PC-3 (cell line): ENCODE measurements at regions not wholly inside any gene's neighbourhood (a gene's known extent, or its start where the extent isn't known, plus 50 kb on each side); places are given as distances from the start of the nearest gene placed in this dataset.

Experiments used
- ATAC-seq: fragments of 200-7000 bp; cut with Tn5 transposase; 2 replicates; pipeline ENCODE4 v1.9.1; 2020; ENCODE audit warnings: mild to moderate bottlenecking, moderate library complexity
- BruUV-seq: library from RNA; stranded (reverse); fragments of 400-500 nt; replicated peaks from 2 replicates; lab custom pipeline; 2021; lab: Mats Ljungman, UMichigan
- CTCF ChIA-PET: fragments of 300-600 bp; sonication (Branson Sonifier 250); formaldehyde crosslinking; loops from one replicate; lab custom pipeline; 2022; ENCODE audit warnings: antibody characterized with exemption; lab: Charles Lee
- POLR2A ChIA-PET: fragments of 300-600 bp; sonication (Branson Sonifier 250); formaldehyde crosslinking; loops from one replicate; lab custom pipeline; 2022; ENCODE audit warnings: antibody characterized with exemption; ENCODE audit not compliant: unreplicated experiment; lab: Charles Lee
- DNase-seq: peaks from one replicate; pipeline ENCODE4 v3.0.0-alpha.2; 2015
- H2AFZ ChIP-seq: fragments of 300-600 bp; sonication (generic); 2 replicates; pipeline ENCODE4 v1.6.0; 2016; ENCODE audit warnings: antibody characterized with exemption, low read length
- H3F3A ChIP-seq: fragments of 300-600 bp; sonication (generic); one replicate; pipeline ENCODE4 v1.6.0; 2017; ENCODE audit warnings: antibody characterized with exemption, low read length, control low read depth, mild to moderate bottlenecking; ENCODE audit not compliant: unreplicated experiment
- H3K27ac ChIP-seq: fragments of 300-600 bp; sonication (generic); 2 replicates; pipeline ENCODE4 v1.5.1; 2016; ENCODE audit warnings: mild to moderate bottlenecking, low read length
- H3K27me3 ChIP-seq: fragments of 300-600 bp; sonication (generic); 2 replicates; pipeline ENCODE4 v1.6.1; 2016; ENCODE audit warnings: low read length, mixed read lengths
- H3K36me3 ChIP-seq: fragments of 300-600 bp; sonication (generic); 2 replicates; pipeline ENCODE4 v1.6.1; 2016; ENCODE audit warnings: low read depth, mixed run types, low read length, mixed read lengths
- H3K4me1 ChIP-seq: fragments of 300-600 bp; sonication (generic); 2 replicates; pipeline ENCODE4 v1.5.1; 2016; ENCODE audit warnings: low read length; ENCODE audit not compliant: insufficient read depth
- H3K4me2 ChIP-seq: fragments of 300-600 bp; sonication (generic); 2 replicates; pipeline ENCODE4 v1.6.0; 2016; ENCODE audit warnings: low read length
- H3K4me3 ChIP-seq: fragments of 300-600 bp; sonication (generic); 2 replicates; pipeline ENCODE4 v1.5.1; 2016; ENCODE audit warnings: mild to moderate bottlenecking, low read length, mixed read lengths
- H3K79me2 ChIP-seq: fragments of 300-600 bp; sonication (generic); 2 replicates; pipeline ENCODE4 v1.6.1; 2017; ENCODE audit warnings: low read length, mixed read lengths
- H3K9ac ChIP-seq: fragments of 300-600 bp; sonication (generic); 2 replicates; pipeline ENCODE4 v1.6.0; 2016; ENCODE audit warnings: mild to moderate bottlenecking, low read length
- H3K9me2 ChIP-seq: fragments of 300-600 bp; sonication (generic); replicated peaks from 2 replicates; pipeline ENCODE4 v1.6.1; 2016; ENCODE audit warnings: mixed run types, low read length, mixed read lengths
- H3K9me3 ChIP-seq: fragments of 300-600 bp; sonication (generic); 2 replicates; pipeline ENCODE4 v1.6.1; 2016; ENCODE audit warnings: low read length, mixed read lengths
- H4K20me1 ChIP-seq: fragments of 300-600 bp; sonication (generic); 2 replicates; pipeline ENCODE4 v1.6.1; 2016; ENCODE audit warnings: low read length, mixed read lengths
- EZH2 ChIP-seq: fragments of 300-600 bp; sonication (generic); IDR thresholded peaks from one replicate; pipeline ENCODE4 v1.6.1; 2017; ENCODE audit warnings: antibody characterized with exemption, mild to moderate bottlenecking, low read length; ENCODE audit not compliant: unreplicated experiment
- EZH2phosphoT487 ChIP-seq: fragments of 300-600 bp; sonication (generic); IDR thresholded peaks from 2 replicates; pipeline ENCODE4 v1.6.1; 2018; ENCODE audit warnings: mild to moderate bottlenecking, antibody characterized with exemption, low read length, borderline replicate concordance
- intact Hi-C: fragments of 100-400 bp; cut with micrococcal nuclease; formaldehyde crosslinking; loops from 2 replicates; pipeline ENCODE4 v1.9.0; 2023
- TF ChIP-seq, protein P1 (sequence below): fragments of 300-600 bp; sonication (generic); conservative IDR thresholded peaks from 2 replicates; pipeline ENCODE4 v1.5.1; 2017; ENCODE audit warnings: antibody characterized with exemption, low read depth, mild to moderate bottlenecking, low read length

DNA sequence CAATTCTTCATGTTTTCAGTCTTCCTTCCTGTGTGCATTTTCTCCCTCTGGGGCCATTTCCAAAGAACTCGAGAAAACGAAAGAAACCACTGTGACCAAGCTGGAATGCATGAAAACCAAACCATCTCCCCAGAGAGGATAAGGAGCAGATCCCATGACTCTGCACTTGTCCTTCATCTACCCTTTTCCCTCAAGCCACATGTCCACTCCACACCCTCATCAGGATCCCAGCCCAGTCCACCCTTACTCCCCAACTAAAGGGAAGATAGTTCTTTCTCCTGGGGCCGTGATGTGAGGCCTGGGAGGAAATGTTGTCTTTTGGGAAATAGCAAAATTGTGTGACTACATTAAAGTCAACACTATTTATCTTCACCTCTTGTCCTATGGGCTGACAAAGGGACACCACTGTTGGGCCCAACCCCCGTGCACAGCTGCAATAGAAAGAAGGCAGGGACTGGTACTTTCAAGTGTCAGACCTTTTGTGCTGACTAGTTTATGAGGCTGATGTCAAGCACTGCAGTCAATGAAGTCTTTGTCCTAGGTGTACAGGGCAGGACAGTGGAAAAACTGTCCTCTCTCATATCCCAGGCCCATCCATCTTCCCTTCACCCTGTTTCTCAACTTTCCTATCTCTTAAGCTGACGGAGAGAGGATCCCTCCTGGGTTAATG, 487.1 kb upstream of the NR2F2 start:
- no peaks in the 10 kb centered on the region for H3K4me1 ChIP-seq
- ATAC-seq = no peak
- no peak overlapping the region for H3K9ac ChIP-seq
- POLR2A ChIA-PET = no interaction called here
- no peak overlapping the region for H3K4me2 ChIP-seq
- H3K36me3 ChIP-seq = no peaks in the 10 kb centered on the region
- intact Hi-C loops = no loop called here
- CTCF ChIA-PET = no interaction called here
- no peak overlapping the region for H2AFZ ChIP-seq
- H4K20me1 ChIP-seq = no peaks in the 10 kb centered on the region
- no peaks in the 10 kb centered on the region for H3K27me3 ChIP-seq
- H3K9me2 ChIP-seq = no peaks in the 10 kb centered on the region
- H3K27ac ChIP-seq = no peak overlapping the region
- H3F3A ChIP-seq = no peaks in the 10 kb centered on the region
- TF ChIP-seq EZH2 (no peak), EZH2phosphoT487 (no peak)
- TF ChIP-seq, protein P1, sequence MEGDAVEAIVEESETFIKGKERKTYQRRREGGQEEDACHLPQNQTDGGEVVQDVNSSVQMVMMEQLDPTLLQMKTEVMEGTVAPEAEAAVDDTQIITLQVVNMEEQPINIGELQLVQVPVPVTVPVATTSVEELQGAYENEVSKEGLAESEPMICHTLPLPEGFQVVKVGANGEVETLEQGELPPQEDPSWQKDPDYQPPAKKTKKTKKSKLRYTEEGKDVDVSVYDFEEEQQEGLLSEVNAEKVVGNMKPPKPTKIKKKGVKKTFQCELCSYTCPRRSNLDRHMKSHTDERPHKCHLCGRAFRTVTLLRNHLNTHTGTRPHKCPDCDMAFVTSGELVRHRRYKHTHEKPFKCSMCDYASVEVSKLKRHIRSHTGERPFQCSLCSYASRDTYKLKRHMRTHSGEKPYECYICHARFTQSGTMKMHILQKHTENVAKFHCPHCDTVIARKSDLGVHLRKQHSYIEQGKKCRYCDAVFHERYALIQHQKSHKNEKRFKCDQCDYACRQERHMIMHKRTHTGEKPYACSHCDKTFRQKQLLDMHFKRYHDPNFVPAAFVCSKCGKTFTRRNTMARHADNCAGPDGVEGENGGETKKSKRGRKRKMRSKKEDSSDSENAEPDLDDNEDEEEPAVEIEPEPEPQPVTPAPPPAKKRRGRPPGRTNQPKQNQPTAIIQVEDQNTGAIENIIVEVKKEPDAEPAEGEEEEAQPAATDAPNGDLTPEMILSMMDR = no peak
- DNase-seq = no peak
- no peak overlapping the region for H3K4me3 ChIP-seq
- no TSS peak for BruUV-seq
- no peaks in the 10 kb centered on the region for H3K9me3 ChIP-seq
- H3K79me2 ChIP-seq = no peaks in the 10 kb centered on the region

DNA sequence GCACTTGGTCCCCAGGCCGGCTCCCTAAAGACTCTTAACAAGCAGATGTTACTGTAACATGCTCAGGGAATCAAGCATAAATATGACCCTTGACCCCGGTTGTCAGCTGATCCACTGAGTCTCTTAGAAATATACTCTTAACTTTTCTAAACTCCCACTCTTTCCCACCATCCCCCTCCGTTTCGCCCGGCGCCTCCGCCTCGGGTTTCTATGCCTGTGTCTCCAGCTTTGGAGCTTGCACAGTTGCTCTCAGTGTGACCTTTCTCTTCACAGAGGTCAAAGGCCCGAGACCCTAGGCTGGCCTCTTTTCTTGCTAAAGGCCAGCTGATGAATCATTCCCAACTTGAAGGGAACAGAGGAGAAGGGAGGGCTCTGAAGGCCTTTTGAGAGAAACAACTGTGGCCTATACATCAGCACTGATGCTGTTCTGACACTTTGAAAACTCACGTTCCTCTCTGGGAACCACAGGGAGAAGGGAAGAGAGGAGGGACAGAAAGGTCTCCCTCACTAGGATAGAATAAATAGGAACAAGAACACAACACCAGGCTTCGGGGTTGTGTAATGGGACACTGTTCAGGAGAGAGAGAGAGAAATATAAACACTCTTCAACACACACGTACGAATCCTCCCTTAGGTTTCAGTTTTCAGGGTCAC, 484.5 kb upstream of the NR2F2 start:
- Histone ChIP-seq H3K36me3 (no peaks in the 10 kb centered on the region), H3K4me1 (no peaks in the 10 kb centered on the region), H2AFZ (no peak overlapping the region), H3F3A (no peaks in the 10 kb centered on the region), H3K9me2 (no peaks in the 10 kb centered on the region), H3K27ac (no peak overlapping the region), H3K4me3 (no peak overlapping the region), H3K27me3 (no peaks in the 10 kb centered on the region), H3K4me2 (no peak overlapping the region), H3K9ac (no peak overlapping the region), H4K20me1 (no peaks in the 10 kb centered on the region), H3K79me2 (no peaks in the 10 kb centered on the region), H3K9me3 (no peaks in the 10 kb centered on the region)
- CTCF ChIA-PET = no interaction called here
- BruUV-seq = no TSS peak
- intact Hi-C loops = no loop called here
- TF ChIP-seq EZH2 (no peak), EZH2phosphoT487 (no peak)
- TF ChIP-seq, protein P1 = no peak
- ATAC-seq (no peak), DNase-seq (no peak)
- POLR2A ChIA-PET = no interaction called here

DNA sequence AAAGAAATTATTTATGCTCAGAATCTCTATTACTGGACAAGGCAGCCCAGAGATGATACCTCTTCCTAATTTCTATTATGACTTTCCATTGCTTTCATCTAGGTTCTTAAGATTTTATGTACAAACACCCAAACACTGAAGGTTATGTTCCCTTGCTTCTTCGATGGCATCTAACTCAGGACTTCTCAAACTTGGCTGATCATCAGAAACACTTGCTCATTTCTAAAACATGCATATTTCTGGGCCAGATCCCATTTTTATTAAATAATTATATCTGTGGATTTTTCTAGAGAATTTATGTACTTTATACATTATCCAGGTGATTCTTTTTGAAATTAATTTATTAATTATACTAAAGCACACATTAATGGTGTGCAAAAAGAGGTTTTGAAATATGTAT, 482.4 kb upstream of the NR2F2 start:
- Histone ChIP-seq H3K4me3 (no peak overlapping the region), H3K36me3 (no peaks in the 10 kb centered on the region), H3K79me2 (no peaks in the 10 kb centered on the region), H3K27ac (no peak overlapping the region), H3K9me2 (no peaks in the 10 kb centered on the region), H3K9ac (no peak overlapping the region), H3K4me1 (no peaks in the 10 kb centered on the region; the same call in 1 of the 2 replicates), H3F3A (no peaks in the 10 kb centered on the region), H3K4me2 (no peak overlapping the region), H3K27me3 (no peaks in the 10 kb centered on the region), H3K9me3 (no peaks in the 10 kb centered on the region), H4K20me1 (no peaks in the 10 kb centered on the region), H2AFZ (no peak overlapping the region)
- TF ChIP-seq, protein P1 = no peak
- TF ChIP-seq EZH2phosphoT487 (no peak), EZH2 (no peak)
- ChIA-PET CTCF (no interaction called here), POLR2A (no interaction called here)
- BruUV-seq = no TSS peak
- intact Hi-C loops = no loop called here
- no peak for DNase-seq
- no peak for ATAC-seq
